Calu3 (cell line): ENCODE measurements at regions not wholly inside any gene's neighbourhood (a gene's known extent, or its start where the extent isn't known, plus 50 kb on each side); places are given as distances from the start of the nearest gene placed in this dataset.

Experiments used
- BruUV-seq: library from RNA; stranded (reverse); fragments of 400-500 nt; replicated peaks from 2 replicates; lab custom pipeline; 2021; lab: Mats Ljungman, UMichigan
- CTCF ChIA-PET: fragments of 300-600 bp; sonication (Branson Sonifier 250); formaldehyde crosslinking; loops from one replicate; lab custom pipeline; 2022; ENCODE audit warnings: antibody characterized with exemption; lab: Charles Lee
- DNase-seq: peaks from one replicate; pipeline ENCODE4 v3.0.0; 2022
- H3K27ac Mint-ChIP-seq: one replicate; pipeline ENCODE4 v1.8.0; 2022; ENCODE audit warnings: mixed read lengths; ENCODE audit not compliant: unreplicated experiment
- H3K27me3 Mint-ChIP-seq: one replicate; pipeline ENCODE4 v1.8.0; 2022; ENCODE audit warnings: mixed read lengths; ENCODE audit not compliant: unreplicated experiment
- H3K36me3 Mint-ChIP-seq: one replicate; pipeline ENCODE4 v1.8.0; 2022; ENCODE audit warnings: mild to moderate bottlenecking, moderate library complexity, mixed read lengths; ENCODE audit not compliant: insufficient read depth, unreplicated experiment
- H3K4me1 Mint-ChIP-seq: one replicate; pipeline ENCODE4 v1.8.0; 2022; ENCODE audit warnings: mild to moderate bottlenecking, low read depth, mixed read lengths; ENCODE audit not compliant: unreplicated experiment
- H3K4me3 Mint-ChIP-seq: one replicate; pipeline ENCODE4 v1.8.0; 2022; ENCODE audit warnings: mild to moderate bottlenecking, low read depth, moderate library complexity, mixed read lengths; ENCODE audit not compliant: unreplicated experiment
- H3K9me3 Mint-ChIP-seq: one replicate; pipeline ENCODE4 v1.8.0; 2022; ENCODE audit warnings: low read depth, mixed read lengths; ENCODE audit not compliant: unreplicated experiment
- CTCF ChIP-seq: fragments of 200-600 bp; IDR thresholded peaks from one replicate; pipeline ENCODE4 v1.8.0; 2022; ENCODE audit warnings: antibody characterized with exemption; ENCODE audit not compliant: unreplicated experiment
- intact Hi-C: fragments of 100-400 bp; cut with micrococcal nuclease; formaldehyde crosslinking; loops from one replicate; pipeline ENCODE4 v1.10.0; 2022; ENCODE audit not compliant: unreplicated experiment

- TF ChIP-seq CTCF: no peak
- H3K9me3 Mint-ChIP-seq: no peaks in the 10 kb centered on the region
- H3K27ac Mint-ChIP-seq: no peak overlapping the region
- CTCF ChIA-PET: no interaction called here
- no peak overlapping the region for H3K4me3 Mint-ChIP-seq
- no TSS peak for BruUV-seq
- intact Hi-C loops: no loop called here
- peaks cover 8% of the 10 kb centered on the region for H3K4me1 Mint-ChIP-seq
- H3K27me3 Mint-ChIP-seq: no peaks in the 10 kb centered on the region
- DNase-seq: no peak
- no peaks in the 10 kb centered on the region for H3K36me3 Mint-ChIP-seq
Measured at GRCh38 chr10:29028486-29028885, 260.4 kb upstream of the LYZL1 start.

GRCh38 chr10:29030900-29031299 lies 258.0 kb upstream of the LYZL1 start:
- TF ChIP-seq CTCF: no peak
- no peak overlapping the region for H3K27ac Mint-ChIP-seq
- H3K4me3 Mint-ChIP-seq: no peak overlapping the region
- H3K36me3 Mint-ChIP-seq: no peaks in the 10 kb centered on the region
- no peak for DNase-seq
- no peaks in the 10 kb centered on the region for H3K4me1 Mint-ChIP-seq
- intact Hi-C loops: no loop called here
- CTCF ChIA-PET: no interaction called here
- H3K9me3 Mint-ChIP-seq: no peaks in the 10 kb centered on the region
- no TSS peak for BruUV-seq
- H3K27me3 Mint-ChIP-seq: no peaks in the 10 kb centered on the region

- CTCF ChIA-PET: no interaction called here
- TF ChIP-seq CTCF: no peak
- Mint-ChIP-seq H3K36me3 (no peaks in the 10 kb centered on the region), H3K27ac (no peak overlapping the region), H3K9me3 (no peaks in the 10 kb centered on the region), H3K27me3 (no peaks in the 10 kb centered on the region), H3K4me3 (no peak overlapping the region), H3K4me1 (no peaks in the 10 kb centered on the region)
- intact Hi-C loops: no loop called here
- no TSS peak for BruUV-seq
- no peak for DNase-seq
Measured at GRCh38 chr10:29032169-29032568, 256.7 kb upstream of the LYZL1 start.

GRCh38 chr10:29033311-29033940 lies 255.4 kb upstream of the LYZL1 start:
- intact Hi-C loops: no loop called here
- H3K27ac Mint-ChIP-seq: no peak overlapping the region
- no peak for DNase-seq
- BruUV-seq: no TSS peak
- CTCF ChIA-PET: no interaction called here
- H3K4me1 Mint-ChIP-seq: no peaks in the 10 kb centered on the region
- no peaks in the 10 kb centered on the region for H3K36me3 Mint-ChIP-seq
- no peaks in the 10 kb centered on the region for H3K27me3 Mint-ChIP-seq
- H3K9me3 Mint-ChIP-seq: no peaks in the 10 kb centered on the region
- H3K4me3 Mint-ChIP-seq: no peak overlapping the region
- TF ChIP-seq CTCF: no peak
